Stimulated activated CD8-positive, alpha-beta memory T cell treated with anti-CD3 and anti-CD28 coated beads, Interleukin-7, amount 100 ng/mL, for 24 hours (primary cell): ENCODE measurements at regions not wholly inside any gene's neighbourhood (a gene's known extent, or its start where the extent isn't known, plus 50 kb on each side); places are given as distances from the start of the nearest gene placed in this dataset.
"Not testable (repeated sequence)": the region's sequence is repeated elsewhere in the genome, so short reads cannot be mapped to it uniquely, and the experiment has no call there.

Source experiments
- DNase-seq: peaks from one replicate; pipeline ENCODE4 v3.0.0-alpha.2; 2020; ENCODE audit warnings: low read depth

DNA sequence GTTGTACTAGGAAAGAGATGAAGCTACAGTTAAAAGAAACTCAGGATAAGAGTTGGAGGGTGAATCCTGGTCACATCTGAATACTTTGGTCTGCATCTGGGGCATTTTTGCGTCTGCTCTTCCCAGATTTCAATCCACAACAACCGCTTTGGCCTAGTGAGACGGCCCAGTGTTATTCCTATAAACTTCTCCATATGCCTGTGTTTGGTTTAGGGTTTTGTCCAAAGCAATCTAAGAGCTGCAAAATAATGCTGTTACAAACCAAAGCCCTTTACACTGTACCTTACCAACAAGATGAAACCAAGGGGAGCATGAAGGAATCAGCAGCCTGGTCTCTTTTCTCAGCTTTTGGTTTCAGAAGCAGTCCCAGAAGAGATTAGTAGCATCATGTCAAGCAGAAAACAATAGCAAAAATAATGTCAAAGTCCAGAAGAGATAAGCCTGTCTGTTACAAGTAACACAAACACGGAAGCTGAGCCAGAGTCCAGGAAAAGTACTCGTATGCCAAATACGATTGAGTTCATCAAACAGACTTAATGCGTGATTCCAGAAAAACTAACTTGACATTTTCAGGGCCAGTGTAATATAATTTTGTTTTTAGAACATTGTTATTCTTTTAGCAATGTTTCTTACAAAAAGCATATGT, 379.9 kb upstream of the ACO1 start:
- DNase-seq: no peak

DNA sequence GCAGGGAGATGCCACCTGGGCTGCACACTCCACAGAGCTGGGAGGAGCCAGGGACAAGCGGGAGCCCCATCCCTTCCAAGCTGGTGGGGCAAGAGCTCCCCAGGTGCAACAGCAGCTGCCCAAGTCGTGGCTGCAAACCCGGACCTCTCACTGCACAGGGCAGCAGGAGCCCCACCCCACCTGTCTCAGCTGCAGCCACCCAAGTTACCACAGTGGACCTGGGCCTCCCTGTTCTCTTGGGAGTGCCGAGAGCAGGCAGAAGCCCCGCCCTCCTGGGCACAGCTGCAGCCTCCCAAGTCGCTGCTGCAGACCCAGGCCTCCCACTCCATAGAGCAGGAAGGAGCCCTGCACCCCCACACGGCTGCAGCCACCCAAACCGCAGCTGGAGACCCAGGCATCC, 374.1 kb upstream of the ACO1 start:
- no peak for DNase-seq

DNA sequence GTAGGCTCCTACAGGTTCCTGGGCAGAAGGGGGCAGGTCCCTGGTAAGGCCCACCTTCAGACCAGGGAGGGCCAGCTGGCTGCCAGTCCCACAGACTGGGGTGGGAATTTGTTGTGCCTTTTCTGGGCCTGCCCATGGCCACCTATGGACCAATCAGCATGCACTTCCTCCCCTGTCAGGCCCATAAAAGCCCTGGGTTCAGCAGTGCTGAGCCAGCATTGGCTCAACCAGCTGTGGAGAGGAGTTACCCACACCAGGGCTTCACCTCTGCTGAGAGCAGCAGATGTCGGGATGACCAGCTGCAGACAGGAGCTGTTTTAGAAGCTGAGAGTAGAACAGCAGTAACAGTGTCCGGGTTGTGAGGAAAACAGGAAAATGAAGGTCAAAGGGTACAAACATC, 373.4 kb upstream of the ACO1 start:
- no peak for DNase-seq

DNA sequence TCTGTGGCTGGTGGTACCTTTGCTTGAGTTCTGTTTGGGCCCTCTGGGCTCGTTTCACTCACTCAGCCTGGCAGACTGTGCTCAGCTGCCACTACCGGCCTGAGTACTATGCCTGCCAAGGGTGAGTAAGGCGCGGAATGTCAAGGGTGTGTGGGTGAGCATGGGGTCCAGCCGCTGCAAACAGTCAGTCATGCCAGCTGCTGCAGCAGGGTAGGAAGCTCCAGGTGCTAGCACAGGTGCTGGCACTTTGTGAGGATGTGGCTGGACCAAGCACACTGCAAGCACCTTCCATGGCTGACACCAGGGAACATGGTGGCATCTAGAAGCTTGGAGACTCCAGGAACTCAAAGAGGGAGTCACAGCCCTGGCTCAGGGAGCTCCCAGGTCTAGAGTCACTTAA, 368.6 kb upstream of the ACO1 start:
- DNase-seq: no peak

DNA sequence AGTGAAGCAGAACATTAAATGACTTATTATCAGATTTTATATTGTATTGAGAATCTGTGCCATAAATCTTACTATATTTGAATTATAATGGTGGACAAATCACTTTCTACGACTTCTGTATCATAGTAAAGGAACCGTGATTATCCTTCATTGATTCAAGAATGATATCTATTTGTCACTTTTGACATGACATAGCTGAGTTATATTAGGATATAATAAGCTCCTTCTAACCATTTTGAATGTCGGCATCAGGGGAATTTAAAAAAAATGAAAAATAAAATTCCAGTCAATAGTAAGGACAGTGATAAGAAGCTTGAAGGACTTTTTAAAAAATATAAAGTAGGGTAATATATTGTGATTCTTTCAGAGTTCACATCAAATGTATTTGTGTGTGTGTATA, 338.9 kb upstream of the ACO1 start:
- DNase-seq: no peak

DNA sequence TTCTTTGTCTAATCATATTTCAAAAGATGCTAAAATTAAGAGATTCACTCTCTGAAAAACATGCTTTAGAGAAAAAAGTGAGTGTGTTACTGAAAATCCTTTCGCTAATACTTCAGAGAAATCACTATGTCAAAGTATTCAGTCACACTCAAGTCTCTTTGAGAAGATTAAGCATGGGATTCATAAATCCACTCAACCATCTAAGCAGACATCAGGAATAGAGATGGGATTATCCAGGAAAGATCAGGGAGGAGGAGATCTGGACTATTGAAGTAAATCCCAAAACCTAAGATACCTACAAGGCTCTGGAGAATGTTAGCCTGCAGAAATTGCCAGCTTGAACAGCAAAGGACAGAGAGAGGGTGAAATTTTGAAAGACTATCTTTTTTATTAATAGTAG, 317.2 kb upstream of the ACO1 start:
- no peak for DNase-seq

DNA sequence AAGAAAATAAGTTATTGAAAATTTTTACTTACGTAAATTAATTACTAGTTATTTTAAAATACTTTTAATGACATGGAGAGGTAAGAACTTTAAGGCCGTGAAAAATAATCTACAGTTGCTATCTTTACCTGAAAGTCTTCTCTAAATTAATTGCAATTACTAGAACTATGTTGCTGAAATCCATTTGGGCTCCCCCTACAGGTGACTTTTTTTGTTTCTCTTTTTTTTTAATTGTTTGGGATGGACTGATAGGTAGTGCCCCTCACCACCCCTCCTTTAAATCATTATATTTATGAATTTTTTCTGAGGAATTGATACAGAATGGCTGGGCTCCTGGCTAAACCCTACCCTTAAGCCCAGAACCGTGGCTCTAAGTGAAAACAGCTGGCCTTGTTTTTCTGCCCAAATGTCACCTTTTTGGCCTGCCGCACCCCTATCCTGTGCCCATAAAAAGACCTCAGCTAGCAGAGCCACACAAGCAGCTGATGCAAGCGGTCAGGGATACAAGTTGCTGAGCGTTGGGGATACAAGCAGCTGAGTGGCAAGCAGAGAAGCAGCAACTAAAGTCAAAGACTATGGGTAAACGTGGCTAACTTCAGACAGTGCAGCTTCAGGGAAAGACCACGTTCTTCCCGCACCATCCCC, 315.2 kb upstream of the ACO1 start:
- DNase-seq: no peak

DNA sequence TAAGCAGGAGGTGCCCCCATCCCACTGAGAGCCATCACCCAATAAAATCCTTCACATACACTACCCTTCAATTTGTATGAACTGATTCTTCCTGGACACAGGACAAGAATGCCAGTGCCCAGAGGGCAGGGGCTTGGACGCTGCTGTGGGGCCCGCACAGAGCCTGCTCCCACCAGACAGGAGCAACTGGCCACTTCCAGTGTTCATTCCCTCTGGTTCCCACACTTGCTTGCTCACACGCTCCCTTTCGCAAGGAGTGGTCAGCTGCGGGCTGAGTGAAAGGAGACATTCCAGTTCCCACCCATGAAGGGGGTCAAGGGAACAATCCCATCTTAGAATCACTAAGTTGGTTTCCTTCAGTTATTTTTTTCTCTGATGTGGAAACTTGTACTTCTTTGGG, 314.5 kb upstream of the ACO1 start:
- no peak for DNase-seq

DNA sequence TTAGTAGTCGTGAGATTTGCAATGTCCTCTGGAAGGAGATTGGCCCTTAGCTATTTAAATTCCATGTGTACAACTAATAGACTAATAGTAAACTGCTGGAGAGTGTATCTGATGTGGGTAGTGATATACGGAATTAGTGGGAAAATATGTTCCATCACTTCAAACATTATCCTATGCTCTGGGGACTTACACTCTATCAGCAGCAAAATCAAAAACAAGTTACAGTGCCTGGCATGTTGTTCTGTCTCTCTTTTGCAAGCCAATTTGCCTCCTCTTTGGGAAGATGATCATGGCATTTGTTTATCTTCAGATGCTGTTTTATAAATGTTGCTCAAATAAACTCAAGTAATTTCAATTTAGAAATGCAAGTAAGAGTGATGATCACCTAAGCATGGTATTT, 311.9 kb upstream of the ACO1 start:
- no peak for DNase-seq

DNA sequence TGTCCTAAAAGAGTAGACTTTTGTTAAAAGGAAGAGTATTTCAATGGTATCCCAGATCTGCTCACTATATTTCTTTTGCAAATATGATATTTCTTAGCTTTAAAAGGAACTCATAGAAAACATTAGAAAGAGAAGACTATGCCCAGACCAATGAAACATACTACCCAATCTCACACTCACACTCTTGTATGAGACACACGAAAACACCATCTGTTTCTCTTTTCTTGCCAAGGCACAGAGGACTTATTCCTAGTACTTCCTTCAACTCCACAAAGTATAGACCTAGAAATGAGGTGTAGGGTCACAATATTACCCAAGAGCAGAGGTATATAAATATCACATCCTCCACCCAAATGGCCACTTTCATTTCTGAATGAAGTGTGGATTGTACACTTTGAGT, 292.4 kb upstream of the ACO1 start:
- no peak for DNase-seq

DNA sequence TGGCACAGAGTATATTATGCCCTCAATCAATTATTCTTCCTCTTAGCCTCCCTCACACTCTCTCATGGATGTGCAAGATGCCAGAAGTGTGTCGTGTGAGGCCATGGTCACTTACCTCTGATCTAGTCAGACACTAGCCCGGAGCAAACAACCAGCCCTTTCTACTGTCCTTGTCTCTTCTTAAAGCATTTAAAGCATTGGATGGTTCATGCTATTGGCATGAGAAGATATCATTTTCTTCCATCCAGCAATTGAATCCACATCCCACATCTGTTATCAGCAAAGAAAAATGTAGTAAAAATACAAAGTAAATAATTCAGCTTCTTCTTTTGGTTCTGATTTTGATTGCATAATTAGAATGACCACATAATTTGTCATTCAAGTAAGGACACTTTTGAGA, 267.2 kb upstream of the ACO1 start:
- no peak for DNase-seq

DNA sequence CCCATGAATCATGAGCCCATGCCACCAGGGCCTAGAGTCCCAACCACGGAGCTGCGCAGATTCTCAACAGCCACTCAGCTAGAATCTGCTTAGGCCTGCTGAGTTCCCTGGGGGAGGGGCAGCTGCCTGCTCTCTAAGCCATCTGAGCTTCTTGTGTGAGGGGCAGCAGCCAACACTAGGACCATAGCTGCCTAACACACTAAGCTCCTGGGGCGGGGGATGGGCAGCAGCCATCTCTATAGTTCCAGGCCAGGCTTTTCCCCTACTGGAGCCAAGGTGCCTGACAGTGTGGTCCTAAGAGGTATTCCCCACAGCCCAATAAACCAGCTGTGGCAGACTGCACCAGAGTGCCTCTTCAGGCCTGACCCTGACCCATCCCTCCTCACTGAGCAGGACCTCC, 255.9 kb upstream of the ACO1 start:
- DNase-seq: no peak

DNA sequence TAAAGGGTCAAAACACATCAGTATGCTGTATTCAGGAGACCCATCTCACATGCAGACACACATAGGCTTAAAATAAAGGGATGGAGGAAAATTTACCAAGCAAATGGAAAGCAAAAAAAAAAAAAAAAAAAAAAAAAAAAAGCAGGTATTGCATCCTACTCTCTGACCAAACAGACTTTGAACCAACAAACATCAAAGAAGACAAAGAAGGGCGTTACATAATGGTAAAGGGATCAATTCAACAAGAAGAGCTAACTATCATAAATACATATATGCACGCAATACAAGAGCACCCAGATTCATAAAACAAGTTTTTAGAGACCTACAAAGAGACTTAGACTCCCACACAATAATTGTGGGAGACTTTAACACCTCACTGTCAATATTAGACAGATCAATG, 253.7 kb upstream of the ACO1 start:
- DNase-seq: not testable (repeated sequence)

DNA sequence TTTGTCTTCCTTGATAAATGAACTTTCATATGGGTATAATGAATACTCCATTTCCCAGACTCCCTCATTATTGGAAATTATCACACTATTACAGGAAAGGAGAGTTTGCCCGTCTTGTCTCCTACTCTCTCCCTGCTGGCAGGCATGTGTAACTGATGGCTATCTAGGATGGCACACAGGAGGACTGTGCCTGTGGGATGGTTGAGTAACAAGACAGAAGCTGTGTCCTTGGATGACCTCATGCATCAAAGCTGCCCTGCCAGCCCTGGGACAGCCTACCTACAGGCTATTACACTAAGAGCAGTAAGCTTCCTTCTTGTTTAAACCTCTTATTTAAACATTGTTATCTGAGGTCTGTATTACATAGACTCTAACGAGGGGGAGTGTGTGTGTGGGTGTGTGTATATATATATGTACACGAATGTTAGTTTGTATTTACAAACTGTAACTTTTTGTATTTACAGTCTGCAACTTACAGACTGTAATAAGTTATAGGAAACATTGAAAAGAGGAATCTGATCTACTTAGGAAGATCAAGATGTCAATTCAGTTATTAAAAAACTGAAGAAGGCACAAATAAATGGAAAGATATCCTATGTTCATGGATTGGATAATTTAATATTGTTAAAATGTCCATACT, 247.6 kb upstream of the ACO1 start:
- DNase-seq: no peak

DNA sequence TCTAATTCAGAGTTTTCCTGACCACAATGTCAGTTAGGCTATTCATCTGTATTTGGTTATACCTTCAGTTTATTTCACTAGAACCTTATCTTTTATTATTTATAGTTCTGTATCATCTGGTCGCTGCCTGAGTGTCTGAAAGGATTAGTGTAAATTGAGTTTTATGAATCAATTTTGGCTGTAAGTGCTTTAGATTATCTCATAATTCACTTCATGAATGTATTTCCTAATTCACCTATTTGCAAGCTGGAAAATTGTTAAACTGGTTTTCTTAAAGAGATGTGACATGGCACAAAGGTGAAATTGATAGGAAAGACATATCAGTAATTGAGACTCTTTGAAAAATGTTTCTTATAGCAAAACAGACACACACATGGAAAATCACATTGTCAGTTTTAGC, 242.4 kb upstream of the ACO1 start:
- DNase-seq: no peak

DNA sequence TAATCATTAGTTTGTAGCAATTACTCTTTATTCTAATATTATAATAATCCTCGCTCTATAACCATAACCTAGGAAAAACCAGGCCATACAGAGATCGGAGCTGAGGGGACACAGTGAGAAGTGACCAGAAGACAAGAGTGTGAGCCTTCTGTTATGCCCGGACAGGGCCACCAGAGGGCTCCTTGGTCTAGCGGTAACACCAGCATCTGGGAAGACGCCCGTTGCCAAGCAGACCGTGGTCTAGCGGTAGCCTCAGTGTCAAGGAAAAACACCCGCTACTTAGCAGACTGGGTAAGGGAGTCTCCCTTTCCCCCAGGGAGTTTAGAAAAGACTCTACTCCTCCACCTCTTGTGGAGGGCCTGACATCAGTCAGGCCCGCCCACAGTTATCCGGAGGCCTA, 235.9 kb upstream of the ACO1 start:
- DNase-seq: not testable (repeated sequence)

DNA sequence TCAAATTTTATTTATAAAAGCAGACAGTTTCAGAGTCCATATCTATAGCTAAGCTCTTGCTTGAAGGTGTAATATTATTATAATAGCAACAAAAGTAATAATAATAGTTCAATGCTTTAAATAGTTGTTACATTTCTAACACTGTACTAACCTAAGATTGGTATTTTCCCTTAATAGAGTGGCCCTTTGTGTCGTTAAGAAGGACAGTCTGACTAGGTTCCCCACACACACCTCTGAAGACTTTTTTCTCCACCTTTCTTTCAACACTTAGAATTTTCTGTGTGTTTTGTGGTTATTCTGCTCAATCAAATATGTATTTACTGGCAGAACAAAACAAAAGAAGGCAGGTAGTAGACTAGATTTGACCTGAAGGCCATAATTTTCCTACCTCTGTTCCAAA, 223.2 kb upstream of the ACO1 start:
- DNase-seq: no peak

DNA sequence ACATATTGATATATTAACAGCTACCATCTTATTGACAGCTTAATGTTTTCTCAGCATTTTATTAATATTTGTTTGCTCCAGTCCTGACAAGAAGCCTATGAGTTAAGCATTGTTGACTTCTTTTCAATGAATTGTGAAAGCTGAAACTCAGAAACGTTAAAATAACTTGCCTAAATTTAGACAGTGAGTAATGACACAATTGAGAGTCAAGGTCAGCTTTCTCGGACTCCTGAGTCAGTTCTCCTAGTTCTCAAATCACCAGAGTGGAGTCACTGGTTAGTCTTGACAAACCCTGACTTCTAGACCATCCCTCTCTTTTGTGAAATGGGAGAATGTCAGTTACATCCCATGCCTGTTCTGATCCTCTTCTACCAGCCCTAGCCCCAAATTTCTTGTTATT, 222.7 kb upstream of the ACO1 start:
- no peak for DNase-seq

DNA sequence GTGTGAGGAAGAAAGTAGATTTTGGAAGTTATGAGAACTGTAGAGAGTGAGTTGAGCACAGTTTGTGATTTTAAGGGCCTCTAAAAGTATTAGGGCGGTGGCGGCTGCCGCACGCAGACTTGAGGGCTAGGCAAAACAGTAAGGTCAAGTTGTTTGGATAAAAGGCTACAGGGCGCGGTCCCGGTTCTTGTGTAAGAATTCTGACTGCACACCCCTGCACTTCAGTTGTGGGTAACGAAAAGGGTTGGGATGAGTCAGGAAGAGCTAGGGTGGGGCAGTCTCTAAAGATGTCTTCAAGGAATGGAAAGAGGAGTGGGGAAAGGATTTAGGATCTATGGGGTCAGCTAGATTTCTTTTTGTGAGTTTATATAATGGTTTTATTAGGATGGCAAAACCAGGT, 218.1 kb upstream of the ACO1 start:
- not testable (repeated sequence) for DNase-seq

DNA sequence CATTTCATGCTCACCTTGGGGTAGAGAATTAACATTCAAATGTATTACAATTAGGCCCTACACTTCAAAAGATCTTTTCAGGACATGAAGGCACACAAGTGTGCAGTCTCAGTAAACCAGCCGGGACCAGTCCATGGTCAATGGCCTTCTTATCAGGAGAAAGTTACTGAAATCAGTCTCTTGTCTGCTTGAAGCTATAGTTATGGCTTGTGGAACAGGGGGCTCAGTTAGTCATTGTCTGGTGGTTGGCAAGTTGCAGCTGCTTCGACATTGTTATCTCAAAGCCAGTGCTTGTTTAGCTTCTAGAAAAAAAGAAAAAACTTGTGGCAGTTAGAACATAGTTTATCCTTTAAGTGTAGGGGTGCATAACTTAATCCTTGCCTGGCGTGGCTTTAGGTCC, 213.1 kb upstream of the ACO1 start:
- no peak for DNase-seq

DNA sequence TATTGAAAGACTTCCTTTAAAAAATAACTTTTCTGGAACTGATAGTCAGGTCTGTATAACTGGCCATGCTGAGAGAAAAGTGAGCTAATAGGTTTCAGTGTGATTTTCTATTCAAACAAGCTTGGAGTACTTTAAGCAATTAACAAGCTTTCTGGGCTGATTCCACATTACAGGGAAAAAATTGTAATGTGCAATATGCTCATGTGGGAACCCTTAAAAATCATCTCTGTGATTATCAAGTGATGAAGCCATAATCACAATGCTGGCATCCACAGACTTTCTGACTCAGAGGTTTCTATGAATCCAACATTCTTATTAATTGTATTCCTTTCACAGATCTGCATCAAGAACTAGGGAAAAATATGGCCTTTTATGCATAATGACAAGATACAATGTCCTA, 212.2 kb upstream of the ACO1 start:
- no peak for DNase-seq

DNA sequence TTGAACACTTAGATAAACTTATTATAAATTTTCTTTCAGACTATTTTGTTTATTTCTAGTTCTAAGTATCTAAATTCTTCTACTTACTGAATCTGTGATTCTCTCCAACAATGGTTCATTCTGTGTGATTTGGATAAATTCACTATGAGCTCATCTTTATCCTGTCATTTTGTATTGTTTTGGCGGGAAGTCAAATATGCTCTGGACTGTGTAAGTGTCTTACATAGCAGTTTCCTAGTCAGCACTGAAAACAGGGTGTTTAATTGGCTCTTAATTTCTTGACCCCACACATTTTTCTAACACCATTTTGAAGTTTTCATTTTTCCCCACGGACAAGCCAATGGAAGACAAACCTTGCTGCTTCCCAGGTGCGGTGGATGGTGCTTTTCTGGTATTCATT, 207.0 kb upstream of the ACO1 start:
- no peak for DNase-seq

DNA sequence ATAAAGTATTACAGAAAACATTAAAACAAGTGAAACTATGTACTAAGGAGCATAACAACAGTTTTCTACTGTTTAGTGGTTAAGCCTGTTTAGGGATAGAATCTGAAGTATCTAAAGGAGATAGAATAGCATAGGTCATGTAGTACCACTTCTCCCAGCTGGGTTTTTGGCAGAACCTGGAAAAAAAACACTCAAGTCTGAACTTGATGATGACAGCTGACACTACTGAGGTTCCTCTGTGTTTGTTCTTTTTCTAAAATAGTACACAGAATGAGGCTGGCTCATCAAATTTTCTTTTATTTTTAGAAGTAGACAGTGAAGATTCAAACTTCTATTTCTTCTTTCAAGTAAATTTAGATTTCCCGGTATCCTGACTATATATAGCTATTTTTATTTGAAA, 203.8 kb upstream of the ACO1 start:
- no peak for DNase-seq

DNA sequence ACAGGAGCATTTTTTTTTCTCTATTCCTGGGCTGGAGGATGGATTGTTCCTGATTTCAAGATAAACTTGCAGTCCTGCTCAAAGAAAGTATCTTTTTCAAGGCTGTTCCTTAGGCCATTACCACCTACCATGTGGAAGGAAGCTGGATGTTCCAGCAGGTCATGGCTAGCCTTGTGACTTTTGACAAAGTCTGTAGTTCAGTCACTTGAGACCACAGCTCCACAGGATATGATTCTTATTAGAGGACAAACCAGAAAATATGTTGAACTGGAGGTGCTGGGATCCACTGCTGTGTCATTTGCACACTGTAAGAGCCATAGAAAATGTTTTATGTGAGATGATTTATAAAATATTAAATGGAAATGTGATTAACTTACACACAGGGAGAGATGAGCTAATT, 184.2 kb upstream of the ACO1 start:
- no peak for DNase-seq
